8988T (cell line): ENCODE measurements at regions not wholly inside any gene's neighbourhood (a gene's known extent, or its start where the extent isn't known, plus 50 kb on each side); places are given as distances from the start of the nearest gene placed in this dataset.
"Not testable (repeated sequence)": the region's sequence is repeated elsewhere in the genome, so short reads cannot be mapped to it uniquely, and the experiment has no call there.

Source experiments
- DNase-seq: peaks from one replicate; pipeline ENCODE4 v3.0.0; 2011

- DNase-seq = no peak
These were observed 106.6 kb upstream of the ADTRP start for GRCh38 chr6:11885159-11885558.

GRCh38 chr6:11883471-11883870 lies 104.9 kb upstream of the ADTRP start:
- DNase-seq = not testable (repeated sequence)

- not testable (repeated sequence) for DNase-seq
These were observed 101.6 kb upstream of the ADTRP start for GRCh38 chr6:11880156-11880555.

GRCh38 chr6:11878735-11879134 lies 100.1 kb upstream of the ADTRP start:
- no peak for DNase-seq

- no peak for DNase-seq
These were observed 99.4 kb upstream of the ADTRP start for GRCh38 chr6:11878029-11878428.

GRCh38 chr6:11876934-11877433 lies 98.4 kb upstream of the ADTRP start:
- DNase-seq = no peak

GRCh38 chr6:11875325-11876109 lies 96.9 kb upstream of the ADTRP start:
- DNase-seq = no peak

GRCh38 chr6:11869672-11870340 lies 91.2 kb upstream of the ADTRP start:
- no peak for DNase-seq

GRCh38 chr6:11868392-11868791 lies 89.8 kb upstream of the ADTRP start:
- no peak for DNase-seq

- no peak for DNase-seq
These were observed 87.2 kb upstream of the ADTRP start for GRCh38 chr6:11865680-11866300.

- no peak for DNase-seq
These were observed 79.8 kb upstream of the ADTRP start for GRCh38 chr6:11858439-11858838.

- DNase-seq = no peak
These were observed 77.1 kb upstream of the ADTRP start for GRCh38 chr6:11855743-11856142.

GRCh38 chr6:11854408-11855165 lies 76.0 kb upstream of the ADTRP start:
- no peak for DNase-seq

- no peak for DNase-seq
These were observed 75.2 kb upstream of the ADTRP start for GRCh38 chr6:11853678-11854407.

- no peak for DNase-seq
These were observed 73.6 kb upstream of the ADTRP start for GRCh38 chr6:11852061-11852651.

GRCh38 chr6:11851387-11851786 lies 72.8 kb upstream of the ADTRP start:
- no peak for DNase-seq

- DNase-seq = no peak
These were observed 70.5 kb upstream of the ADTRP start for GRCh38 chr6:11848852-11849731.

GRCh38 chr6:11848346-11848651 lies 69.7 kb upstream of the ADTRP start:
- no peak for DNase-seq

GRCh38 chr6:11847515-11848345 lies 69.1 kb upstream of the ADTRP start:
- DNase-seq = no peak

GRCh38 chr6:11847068-11847467 lies 68.5 kb upstream of the ADTRP start:
- not testable (repeated sequence) for DNase-seq
